Adipocyte (in vitro differentiated cells): ENCODE measurements at regions not wholly inside any gene's neighbourhood (a gene's known extent, or its start where the extent isn't known, plus 50 kb on each side); places are given as distances from the start of the nearest gene placed in this dataset.

Experiments
- DNase-seq: peaks from one replicate; pipeline ENCODE4 v3.0.0-alpha.2; 2015; ENCODE audit warnings: low read depth
- H3K27me3 ChIP-seq: replicated peaks from 2 replicates; pipeline ENCODE4 v1.7.0; 2013; ENCODE audit warnings: mild to moderate bottlenecking, low read length, moderate library complexity; ENCODE audit not compliant: control insufficient read depth, insufficient read depth
- H3K36me3 ChIP-seq: 2 replicates; pipeline ENCODE4 v1.7.0; 2013; ENCODE audit warnings: low read length, mild to moderate bottlenecking, moderate library complexity; ENCODE audit not compliant: control insufficient read depth, insufficient read depth, severe bottlenecking
- H3K4me1 ChIP-seq: 2 replicates; pipeline ENCODE4 v1.7.0; 2013; ENCODE audit warnings: mild to moderate bottlenecking, low read length, moderate library complexity; ENCODE audit not compliant: control insufficient read depth, insufficient read depth
- H3K4me3 ChIP-seq: 2 replicates; pipeline ENCODE4 v1.7.0; 2013; ENCODE audit warnings: mild to moderate bottlenecking, low read length, moderate library complexity
- H3K9ac ChIP-seq: 2 replicates; pipeline ENCODE4 v1.7.0; 2013; ENCODE audit warnings: mild to moderate bottlenecking, low read length, moderate library complexity
- H3K9me3 ChIP-seq: 2 replicates; pipeline ENCODE4 v1.7.0; 2013; ENCODE audit warnings: mild to moderate bottlenecking, low read length, moderate library complexity; ENCODE audit not compliant: control insufficient read depth

- no peaks in the 10 kb centered on the region for H3K36me3 ChIP-seq
- DNase-seq, result no peak
- no peaks in the 10 kb centered on the region for H3K27me3 ChIP-seq
- no peaks in the 10 kb centered on the region for H3K9me3 ChIP-seq
- H3K9ac ChIP-seq, result no peak overlapping the region
- no peak overlapping the region for H3K4me3 ChIP-seq
- H3K4me1 ChIP-seq, result peaks cover 16% of the 10 kb centered on the region
Observed at GRCh38 chr4:113849771-113850170, 88.2 kb upstream of the CAMK2D start.

- no peaks in the 10 kb centered on the region for H3K27me3 ChIP-seq
- DNase-seq, result no peak
- no peaks in the 10 kb centered on the region for H3K36me3 ChIP-seq
- no peak overlapping the region for H3K4me3 ChIP-seq
- H3K9ac ChIP-seq, result no peak overlapping the region
- no peaks in the 10 kb centered on the region for H3K9me3 ChIP-seq
- H3K4me1 ChIP-seq, result peaks cover 17% of the 10 kb centered on the region
Observed at GRCh38 chr4:113847710-113848109, 86.2 kb upstream of the CAMK2D start.

GRCh38 chr4:113846433-113846832 is 84.9 kb upstream of the CAMK2D start:
- Histone ChIP-seq H3K4me1 (peaks cover 17% of the 10 kb centered on the region), H3K36me3 (no peaks in the 10 kb centered on the region), H3K9ac (no peak overlapping the region), H3K9me3 (no peaks in the 10 kb centered on the region), H3K4me3 (no peak overlapping the region), H3K27me3 (no peaks in the 10 kb centered on the region)
- no peak for DNase-seq

- DNase-seq, result no peak
- Histone ChIP-seq H3K4me1 (peaks cover 17% of the 10 kb centered on the region), H3K9ac (no peak overlapping the region)
Observed at GRCh38 chr4:113845138-113845537, 83.6 kb upstream of the CAMK2D start.

GRCh38 chr4:113844369-113844768 is 82.8 kb upstream of the CAMK2D start:
- no peaks in the 10 kb centered on the region for H3K27me3 ChIP-seq
- peaks cover 10% of the 10 kb centered on the region for H3K4me1 ChIP-seq
- no peak overlapping the region for H3K4me3 ChIP-seq
- no peak for DNase-seq
- no peaks in the 10 kb centered on the region for H3K36me3 ChIP-seq
- H3K9ac ChIP-seq, result no peak overlapping the region
- H3K9me3 ChIP-seq, result no peaks in the 10 kb centered on the region

More at GRCh38 chr4:113845138-113845537, 83.6 kb upstream of the CAMK2D start:
- no peak overlapping the region for H3K4me3 ChIP-seq
- no peaks in the 10 kb centered on the region for H3K27me3 ChIP-seq
- no peaks in the 10 kb centered on the region for H3K36me3 ChIP-seq
- no peaks in the 10 kb centered on the region for H3K9me3 ChIP-seq

- Histone ChIP-seq H3K4me3 (no peak overlapping the region), H3K36me3 (no peaks in the 10 kb centered on the region), H3K4me1 (peaks cover 29% of the 10 kb centered on the region), H3K27me3 (no peaks in the 10 kb centered on the region), H3K9ac (no peak overlapping the region), H3K9me3 (no peaks in the 10 kb centered on the region)
- no peak for DNase-seq
Observed at GRCh38 chr4:113840861-113841260, 79.3 kb upstream of the CAMK2D start.

- H3K9me3 ChIP-seq, result no peaks in the 10 kb centered on the region
- DNase-seq, result no peak
- H3K4me3 ChIP-seq, result no peak overlapping the region
- no peak overlapping the region for H3K9ac ChIP-seq
- H3K27me3 ChIP-seq, result no peaks in the 10 kb centered on the region
- H3K36me3 ChIP-seq, result no peaks in the 10 kb centered on the region
- peaks cover 20% of the 10 kb centered on the region for H3K4me1 ChIP-seq
Observed at GRCh38 chr4:113838460-113838859, 76.9 kb upstream of the CAMK2D start.

- Histone ChIP-seq H3K9me3 (no peaks in the 10 kb centered on the region), H3K4me3 (no peak overlapping the region), H3K9ac (peak overlapping the region; percentile 16), H3K36me3 (no peaks in the 10 kb centered on the region), H3K4me1 (peaks cover 20% of the 10 kb centered on the region), H3K27me3 (no peaks in the 10 kb centered on the region)
- DNase-seq, result peak; percentile 89
Observed at GRCh38 chr4:113837397-113837796, 75.9 kb upstream of the CAMK2D start.

GRCh38 chr4:113835005-113835404 is 73.5 kb upstream of the CAMK2D start:
- DNase-seq, result peak; percentile 55

GRCh38 chr4:113834298-113834697 is 72.8 kb upstream of the CAMK2D start:
- no peaks in the 10 kb centered on the region for H3K27me3 ChIP-seq
- H3K9me3 ChIP-seq, result no peaks in the 10 kb centered on the region
- DNase-seq, result peak; percentile 25
- no peaks in the 10 kb centered on the region for H3K36me3 ChIP-seq
- peaks cover 20% of the 10 kb centered on the region for H3K4me1 ChIP-seq
- no peak overlapping the region for H3K9ac ChIP-seq
- no peak overlapping the region for H3K4me3 ChIP-seq

More at GRCh38 chr4:113835005-113835404, 73.5 kb upstream of the CAMK2D start:
- no peaks in the 10 kb centered on the region for H3K27me3 ChIP-seq
- H3K4me3 ChIP-seq, result no peak overlapping the region
- peaks cover 20% of the 10 kb centered on the region for H3K4me1 ChIP-seq
- H3K9ac ChIP-seq, result no peak overlapping the region
- no peaks in the 10 kb centered on the region for H3K9me3 ChIP-seq
- H3K36me3 ChIP-seq, result no peaks in the 10 kb centered on the region

- no peaks in the 10 kb centered on the region for H3K36me3 ChIP-seq
Observed at GRCh38 chr4:113832803-113833202, 71.3 kb upstream of the CAMK2D start.

GRCh38 chr4:113831457-113831856 is 69.9 kb upstream of the CAMK2D start:
- Histone ChIP-seq H3K9me3 (no peaks in the 10 kb centered on the region), H3K4me3 (no peak overlapping the region), H3K4me1 (peaks cover 4% of the 10 kb centered on the region), H3K27me3 (no peaks in the 10 kb centered on the region), H3K9ac (no peak overlapping the region), H3K36me3 (no peaks in the 10 kb centered on the region)
- DNase-seq, result no peak

More at GRCh38 chr4:113832803-113833202, 71.3 kb upstream of the CAMK2D start:
- DNase-seq, result no peak
- H3K4me1 ChIP-seq, result peaks cover 13% of the 10 kb centered on the region
- no peaks in the 10 kb centered on the region for H3K9me3 ChIP-seq
- H3K27me3 ChIP-seq, result no peaks in the 10 kb centered on the region
- no peak overlapping the region for H3K9ac ChIP-seq
- no peak overlapping the region for H3K4me3 ChIP-seq
